ENCODE measurements at regions not wholly inside any gene's neighbourhood (a gene's known extent, or its start where the extent isn't known, plus 50 kb on each side); places are given as distances from the start of the nearest gene placed in this dataset.

DNA sequence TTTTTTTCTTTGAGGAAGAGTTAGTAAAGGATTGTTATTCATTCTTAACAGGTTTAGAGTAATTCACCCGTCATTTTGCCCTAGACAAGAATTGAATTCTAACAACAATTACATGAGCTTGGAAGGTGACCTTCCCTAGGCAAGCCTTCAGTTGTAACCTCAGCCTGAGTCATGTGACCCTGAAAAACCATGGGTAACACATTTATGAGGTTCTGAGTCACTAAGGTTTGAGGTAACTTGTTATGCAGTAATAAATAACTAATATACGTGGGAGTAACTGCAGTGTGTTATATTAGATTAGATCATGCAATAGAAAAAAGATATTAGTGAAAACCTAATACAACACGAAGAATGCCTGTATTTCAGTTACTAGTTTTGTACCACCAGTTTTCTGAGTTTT lies 237.6 kb upstream of the NDN start:
- no peak for TF ChIP-seq CTCF (conservative IDR thresholded peaks at IDR 0.05 in 1 of 2, IDR thresholded peaks at IDR 0.05 in 1 of 2; ENCODE audit: low read depth in 1 of 2, low read length in 2 of 2)
- TF ChIP-seq EZH2 (IDR thresholded peaks at IDR 0.05; ENCODE audit: low read length, missing control alignments), result no peak

Measured in fibroblast of lung (primary cell).